Pancreas (tissue), 10 donors: ENCODE measurements at regions not wholly inside any gene's neighbourhood (a gene's known extent, or its start where the extent isn't known, plus 50 kb on each side); places are given as distances from the start of the nearest gene placed in this dataset.

Experiments
- ATAC-seq, 4 donors: fragments of 200-7000 bp; cut with Tn5 transposase; one replicate each; pipeline versions ENCODE4 v1.8.0 to v1.9.1; 2020; ENCODE audit warnings: mild to moderate bottlenecking in 4 of 4, moderate library complexity in 4 of 4
- DNase-seq, 6 donors: peaks; one replicate each; pipeline ENCODE4 v3.0.0-alpha.2; 2020
- FAIRE-seq: peaks from 2 replicates; lab custom pipeline; 2012; peaks lifted over from hg19 to GRCh38; lab: Jason Lieb, UNC
- H3K27ac ChIP-seq, 4 donors: fragments of 200-600 bp; sonication (generic); 1 replicate in 3 of 4; 2 replicates in 1 of 4; pipeline versions ENCODE4 v1.5.0 to v1.8.0; 2020
- H3K27me3 ChIP-seq, 4 donors: fragments of 200-600 bp; one replicate each; pipeline ENCODE4 v1.8.0; 2021
- H3K36me3 ChIP-seq, 3 donors: fragments of 200-600 bp; sonication (generic) in 1 of 3; one replicate each; pipeline versions ENCODE4 v1.5.0 to v1.8.0; 2020 to 2021
- H3K4me1 ChIP-seq, 3 donors: fragments of 200-600 bp; one replicate each; pipeline ENCODE4 v1.8.0; 2021
- H3K4me3 ChIP-seq, 4 donors: fragments of 200-600 bp; sonication (generic) in 2 of 4; one replicate each; pipeline versions ENCODE4 v1.5.0 to v1.8.0; 2020 to 2021
- H3K9me3 ChIP-seq, 4 donors: fragments of 200-600 bp; one replicate each; pipeline ENCODE4 v1.8.0; 2021
- CTCF ChIP-seq, 4 donors: fragments of 200-600 bp; sonication (generic) in 3 of 4; IDR thresholded peaks; one replicate each; pipeline versions ENCODE4 v1.5.0 to v1.8.0; 2021; ENCODE audit warnings: antibody characterized with exemption in 4 of 4
- WGBS, 2 donors: extraction: QIAGEN DNeasy Blood & Tissue Kit; methylation state at CpG; one replicate each; pipeline ENCODE4 v1.1.7; 2013; 5-methylcytosine and 5-hydroxymethylcytosine counted together
- intact Hi-C, 3 donors: fragments of 100-400 bp; cut with DNase I; formaldehyde crosslinking; loops; one replicate each; pipeline versions ENCODE4 v1.11.1 to v1.14.2; 2022
- donor health status: healthy with polysubstance abuse.
- donor health status: DM: no; HTN: no; CAD: no; lungs with moderate emphysema.
- donor health status: DM: no; HTN: no; CAD: no.
- donor health status: control.
- donor health status: control.
- donor health status: Bipolar disorder and iron deficiency.
- donor health status: DM: yes; HTN: yes; CAD: no.
- donor health status: DM: no; HTN: no; CAD: no.
- donor health status: DM: no; HTN: no; CAD: no.
- donor health status: DM: yes; HTN: yes; CAD: no.

DNA sequence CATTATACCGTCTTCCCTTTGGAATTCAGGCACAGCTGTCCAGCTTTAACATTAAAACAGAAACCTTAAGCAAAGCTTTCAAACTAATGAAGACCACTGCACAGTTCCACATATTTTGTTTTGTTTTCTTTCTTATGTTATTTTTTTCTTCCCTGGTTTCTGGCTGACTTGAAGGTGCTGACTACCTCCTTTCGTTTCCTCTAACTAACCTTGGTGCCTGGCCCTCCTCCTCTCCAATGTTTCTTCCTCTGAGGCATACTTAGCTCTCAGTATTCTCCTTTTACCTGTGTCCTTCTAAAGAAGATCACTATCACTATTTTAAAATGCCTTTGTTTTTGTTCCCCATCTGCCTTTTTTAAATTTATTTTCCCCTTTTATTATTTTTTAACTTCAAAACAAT is 433.3 kb upstream of the SPHKAP start:
- intact Hi-C loops, result no loop called here
- no peaks in the 10 kb centered on the region for H3K9me3 ChIP-seq
- no peaks in the 10 kb centered on the region for H3K4me1 ChIP-seq
- no peak overlapping the region for H3K27ac ChIP-seq
- 87 to 97% methylated on average over 2 of the region's 2 CpGs for WGBS, 2 donors
- H3K36me3 ChIP-seq, result no peaks in the 10 kb centered on the region
- no peak for TF ChIP-seq CTCF (IDR thresholded peaks at IDR 0.05)
- H3K27me3 ChIP-seq, result no peaks in the 10 kb centered on the region
- FAIRE-seq (no peak), DNase-seq (no peak), ATAC-seq (no peak)
- no peak overlapping the region for H3K4me3 ChIP-seq

DNA sequence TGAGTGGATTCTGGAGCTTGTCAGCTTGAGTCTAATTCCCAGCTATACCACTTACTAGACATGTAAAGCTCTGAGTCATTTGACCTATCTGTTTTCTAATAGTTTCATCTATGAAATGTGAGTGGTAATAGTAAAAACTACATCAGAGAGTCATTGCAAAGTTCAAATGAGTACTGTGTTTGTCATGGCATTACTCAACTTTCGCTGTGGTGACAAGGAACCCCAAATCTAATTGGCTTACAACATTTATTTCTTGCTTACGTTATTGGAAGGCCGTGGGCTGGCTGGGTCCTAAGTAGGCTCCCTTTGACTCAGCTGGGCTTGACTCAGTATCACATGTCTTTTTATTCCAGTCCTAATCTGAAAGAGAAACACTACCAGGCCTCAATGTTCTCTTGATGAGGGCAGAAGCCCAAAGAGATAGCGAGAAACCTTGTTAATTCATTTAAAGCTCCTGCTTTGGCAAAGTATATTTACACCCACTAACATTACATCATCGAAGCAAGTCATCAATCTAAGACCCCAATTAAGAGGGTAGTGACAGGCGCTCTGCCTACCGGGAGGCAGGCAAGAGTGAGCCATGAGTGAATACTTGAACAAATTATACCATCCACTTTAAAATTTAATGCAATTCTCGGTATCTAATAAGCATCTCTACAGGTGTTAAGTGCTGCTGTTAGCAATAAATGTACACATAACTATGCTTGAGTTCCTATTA is 431.8 kb upstream of the SPHKAP start:
- Histone ChIP-seq H3K27me3 (no peaks in the 10 kb centered on the region), H3K4me3 (no peak overlapping the region), H3K36me3 (no peaks in the 10 kb centered on the region), H3K4me1 (no peaks in the 10 kb centered on the region), H3K9me3 (no peaks in the 10 kb centered on the region), H3K27ac (no peak overlapping the region)
- no peak for ATAC-seq
- DNase-seq, result no peak
- intact Hi-C loops, result no loop called here
- FAIRE-seq, result no peak
- TF ChIP-seq CTCF (IDR thresholded peaks at IDR 0.05), result no peak
- whole genome bisulfite sequencing, 2 donors, result 92 to 93% methylated on average over 8 of the region's 8 CpGs

DNA sequence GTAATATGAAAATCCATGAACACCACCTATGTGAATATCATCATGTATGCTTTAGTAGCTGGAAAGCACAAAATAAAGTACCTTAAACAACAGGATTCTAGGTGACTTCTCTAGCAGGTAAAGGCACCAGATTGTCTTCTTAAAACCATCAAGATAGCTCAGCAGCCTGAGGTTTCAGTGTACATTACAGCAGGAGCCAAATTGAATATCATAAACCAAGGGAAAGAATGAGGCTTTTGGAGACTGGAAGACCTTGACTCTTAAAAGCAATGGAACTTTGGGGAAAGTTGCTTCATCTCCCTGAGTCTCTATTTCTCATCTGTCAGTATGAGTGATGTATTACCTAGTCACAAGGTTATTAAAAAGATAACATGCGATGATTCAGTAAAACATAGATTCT is 429.7 kb upstream of the SPHKAP start:
- intact Hi-C loops, result no loop called here
- DNase-seq, result no peak
- Histone ChIP-seq H3K4me3 (no peak overlapping the region), H3K36me3 (no peaks in the 10 kb centered on the region), H3K27ac (no peak overlapping the region), H3K9me3 (no peaks in the 10 kb centered on the region), H3K27me3 (no peaks in the 10 kb centered on the region), H3K4me1 (no peaks in the 10 kb centered on the region)
- 20 to 25% methylated on average over 1 of the region's 1 CpG for WGBS, 2 donors
- no peak for ATAC-seq
- no peak for FAIRE-seq
- no peak for TF ChIP-seq CTCF (IDR thresholded peaks at IDR 0.05)

GRCh38 chr2:228602288-228602687 is 420.8 kb upstream of the SPHKAP start:
- no peaks in the 10 kb centered on the region for H3K4me1 ChIP-seq
- DNase-seq, result no peak
- no peaks in the 10 kb centered on the region for H3K36me3 ChIP-seq
- H3K4me3 ChIP-seq, result no peak overlapping the region
- H3K27ac ChIP-seq, result no peak overlapping the region
- FAIRE-seq, result no peak
- intact Hi-C loops, result no loop called here
- 72 to 87% methylated on average over 2 of the region's 2 CpGs for WGBS, 2 donors
- TF ChIP-seq CTCF (IDR thresholded peaks at IDR 0.05), result no peak
- no peaks in the 10 kb centered on the region for H3K9me3 ChIP-seq
- no peak for ATAC-seq
- H3K27me3 ChIP-seq, result no peaks in the 10 kb centered on the region

DNA sequence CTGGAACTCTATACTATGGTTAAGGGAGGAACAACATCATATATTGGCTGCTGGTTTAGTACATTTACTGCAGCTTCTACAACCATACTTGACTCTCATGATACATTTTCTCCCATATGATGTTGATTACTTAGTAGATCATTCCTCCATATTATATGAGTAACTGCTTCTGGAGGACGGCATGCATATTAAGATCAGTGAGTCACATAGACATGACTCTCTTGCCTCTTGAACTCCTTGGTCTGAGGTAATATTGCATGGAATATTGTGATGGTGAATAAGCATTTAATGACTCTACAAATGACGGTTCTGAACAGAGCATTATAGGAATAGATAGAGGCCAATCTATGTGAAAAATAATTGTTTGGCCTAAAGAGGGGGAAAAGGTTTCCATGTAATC is 418.8 kb upstream of the SPHKAP start:
- H3K9me3 ChIP-seq, result no peaks in the 10 kb centered on the region
- no peaks in the 10 kb centered on the region for H3K27me3 ChIP-seq
- no peak overlapping the region for H3K27ac ChIP-seq
- H3K4me3 ChIP-seq, result no peak overlapping the region
- WGBS, 2 donors, result 77 to 93% methylated on average over 2 of the region's 2 CpGs
- no peak for DNase-seq
- ATAC-seq, result no peak
- no peak for TF ChIP-seq CTCF (IDR thresholded peaks at IDR 0.05)
- no peak for FAIRE-seq
- H3K36me3 ChIP-seq, result no peaks in the 10 kb centered on the region
- intact Hi-C loops, result no loop called here
- no peaks in the 10 kb centered on the region for H3K4me1 ChIP-seq
